MG63 (cell line): ENCODE measurements at regions not wholly inside any gene's neighbourhood (a gene's known extent, or its start where the extent isn't known, plus 50 kb on each side); places are given as distances from the start of the nearest gene placed in this dataset.

Experiments used
- DNase-seq: peaks from one replicate; pipeline ENCODE4 v3.0.0-alpha.2; 2020
- H3K27me3 ChIP-seq: fragments of 250-450 bp; sonication (Bioruptor Pico); 2 replicates; pipeline ENCODE4 v1.5.1; 2020; ENCODE audit warnings: mild to moderate bottlenecking, moderate library complexity
- H3K36me3 ChIP-seq: fragments of 250-450 bp; sonication (Bioruptor Pico); 2 replicates; pipeline ENCODE4 v1.5.1; 2020; ENCODE audit warnings: mild to moderate bottlenecking, moderate library complexity
- H3K4me3 ChIP-seq: fragments of 250-450 bp; sonication (Bioruptor Pico); 2 replicates; pipeline ENCODE4 v1.5.1; 2020; ENCODE audit warnings: mild to moderate bottlenecking, moderate library complexity
- H3K9me3 ChIP-seq: fragments of 250-450 bp; sonication (Bioruptor Pico); 2 replicates; pipeline ENCODE4 v1.5.1; 2020; ENCODE audit warnings: mild to moderate bottlenecking, moderate library complexity

GRCh38 chr13:50712456-50712855, 131.0 kb downstream of the DLEU7 start:
- no peaks in the 10 kb centered on the region for H3K9me3 ChIP-seq
- H3K4me3 ChIP-seq: no peak overlapping the region
- H3K36me3 ChIP-seq: no peaks in the 10 kb centered on the region
- DNase-seq: no peak
- no peaks in the 10 kb centered on the region for H3K27me3 ChIP-seq

- DNase-seq: no peak
These were observed 130.6 kb downstream of the DLEU7 start for GRCh38 chr13:50712881-50713280.

GRCh38 chr13:50713523-50714248, 129.8 kb downstream of the DLEU7 start:
- no peaks in the 10 kb centered on the region for H3K9me3 ChIP-seq
- no peaks in the 10 kb centered on the region for H3K36me3 ChIP-seq
- H3K27me3 ChIP-seq: no peaks in the 10 kb centered on the region
- no peak overlapping the region for H3K4me3 ChIP-seq
- no peak for DNase-seq

More at GRCh38 chr13:50712881-50713280, 130.6 kb downstream of the DLEU7 start:
- no peaks in the 10 kb centered on the region for H3K27me3 ChIP-seq
- no peaks in the 10 kb centered on the region for H3K36me3 ChIP-seq
- no peaks in the 10 kb centered on the region for H3K9me3 ChIP-seq
- H3K4me3 ChIP-seq: no peak overlapping the region

- Histone ChIP-seq H3K9me3 (no peaks in the 10 kb centered on the region), H3K27me3 (no peaks in the 10 kb centered on the region), H3K4me3 (no peak overlapping the region), H3K36me3 (no peaks in the 10 kb centered on the region)
- DNase-seq: no peak
These were observed 128.6 kb downstream of the DLEU7 start for GRCh38 chr13:50714891-50715290.

GRCh38 chr13:50715402-50716146, 127.9 kb downstream of the DLEU7 start:
- Histone ChIP-seq H3K36me3 (no peaks in the 10 kb centered on the region), H3K27me3 (no peaks in the 10 kb centered on the region), H3K4me3 (no peak overlapping the region), H3K9me3 (no peaks in the 10 kb centered on the region)
- no peak for DNase-seq

- no peaks in the 10 kb centered on the region for H3K36me3 ChIP-seq
- peak; percentile 28 for DNase-seq
- no peak overlapping the region for H3K4me3 ChIP-seq
- no peaks in the 10 kb centered on the region for H3K9me3 ChIP-seq
- no peaks in the 10 kb centered on the region for H3K27me3 ChIP-seq
These were observed 122.4 kb downstream of the DLEU7 start for GRCh38 chr13:50720861-50721671.

- Histone ChIP-seq H3K36me3 (no peaks in the 10 kb centered on the region), H3K9me3 (no peaks in the 10 kb centered on the region), H3K27me3 (no peaks in the 10 kb centered on the region), H3K4me3 (no peak overlapping the region)
- DNase-seq: no peak
These were observed 121.9 kb downstream of the DLEU7 start for GRCh38 chr13:50721672-50721992.

- Histone ChIP-seq H3K4me3 (no peak overlapping the region), H3K27me3 (no peaks in the 10 kb centered on the region), H3K9me3 (no peaks in the 10 kb centered on the region), H3K36me3 (no peaks in the 10 kb centered on the region)
- DNase-seq: no peak
These were observed 120.9 kb downstream of the DLEU7 start for GRCh38 chr13:50722440-50723125.

GRCh38 chr13:50724438-50724837, 119.1 kb downstream of the DLEU7 start:
- Histone ChIP-seq H3K9me3 (no peaks in the 10 kb centered on the region), H3K27me3 (no peaks in the 10 kb centered on the region), H3K4me3 (no peak overlapping the region), H3K36me3 (no peaks in the 10 kb centered on the region)
- no peak for DNase-seq

GRCh38 chr13:50724913-50725312, 118.6 kb downstream of the DLEU7 start:
- Histone ChIP-seq H3K9me3 (no peaks in the 10 kb centered on the region), H3K36me3 (no peaks in the 10 kb centered on the region), H3K4me3 (no peak overlapping the region), H3K27me3 (no peaks in the 10 kb centered on the region)
- no peak for DNase-seq

GRCh38 chr13:50726164-50726563, 117.3 kb downstream of the DLEU7 start:
- Histone ChIP-seq H3K27me3 (no peaks in the 10 kb centered on the region), H3K9me3 (no peaks in the 10 kb centered on the region), H3K4me3 (no peak overlapping the region), H3K36me3 (no peaks in the 10 kb centered on the region)
- DNase-seq: no peak

- H3K9me3 ChIP-seq: no peaks in the 10 kb centered on the region; the same call in 1 of the 2 replicates
- no peaks in the 10 kb centered on the region for H3K36me3 ChIP-seq
- DNase-seq: no peak
- no peak overlapping the region for H3K4me3 ChIP-seq
- no peaks in the 10 kb centered on the region for H3K27me3 ChIP-seq
These were observed 114.3 kb downstream of the DLEU7 start for GRCh38 chr13:50729177-50729576.

- Histone ChIP-seq H3K4me3 (no peak overlapping the region), H3K27me3 (no peaks in the 10 kb centered on the region), H3K36me3 (no peaks in the 10 kb centered on the region), H3K9me3 (no peaks in the 10 kb centered on the region; the same call in 1 of the 2 replicates)
- no peak for DNase-seq
These were observed 112.8 kb downstream of the DLEU7 start for GRCh38 chr13:50730496-50731351.

GRCh38 chr13:50731400-50731799, 112.1 kb downstream of the DLEU7 start:
- Histone ChIP-seq H3K27me3 (no peaks in the 10 kb centered on the region), H3K36me3 (no peaks in the 10 kb centered on the region), H3K9me3 (no peaks in the 10 kb centered on the region; the same call in 1 of the 2 replicates), H3K4me3 (no peak overlapping the region)
- DNase-seq: peak; percentile 53

- Histone ChIP-seq H3K4me3 (no peak overlapping the region), H3K27me3 (no peaks in the 10 kb centered on the region), H3K9me3 (no peaks in the 10 kb centered on the region; the same call in 1 of the 2 replicates), H3K36me3 (no peaks in the 10 kb centered on the region)
- peak; percentile 16 for DNase-seq
These were observed 110.8 kb downstream of the DLEU7 start for GRCh38 chr13:50732712-50733111.

GRCh38 chr13:50733392-50733791, 110.1 kb downstream of the DLEU7 start:
- H3K9me3 ChIP-seq: no peaks in the 10 kb centered on the region; the same call in 1 of the 2 replicates
- no peak overlapping the region for H3K4me3 ChIP-seq
- no peaks in the 10 kb centered on the region for H3K27me3 ChIP-seq
- H3K36me3 ChIP-seq: no peaks in the 10 kb centered on the region
- DNase-seq: no peak
